AG10803 (cell line): ENCODE measurements at regions not wholly inside any gene's neighbourhood (a gene's known extent, or its start where the extent isn't known, plus 50 kb on each side); places are given as distances from the start of the nearest gene placed in this dataset.

Source experiments
- DNase-seq: peaks from one replicate; pipeline ENCODE4 v3.0.0; 2010; ENCODE audit warnings: low read depth
- H3K4me3 ChIP-seq: 2 replicates; pipeline ENCODE4 v1.5.1; 2011; ENCODE audit warnings: mild to moderate bottlenecking, low read length, control low read depth
- TF ChIP-seq, protein P1 (sequence below): conservative IDR thresholded peaks from 2 replicates; pipeline ENCODE4 v1.5.1; 2011; ENCODE audit warnings: mild to moderate bottlenecking, low read length, control low read depth, inconsistent platforms

DNA sequence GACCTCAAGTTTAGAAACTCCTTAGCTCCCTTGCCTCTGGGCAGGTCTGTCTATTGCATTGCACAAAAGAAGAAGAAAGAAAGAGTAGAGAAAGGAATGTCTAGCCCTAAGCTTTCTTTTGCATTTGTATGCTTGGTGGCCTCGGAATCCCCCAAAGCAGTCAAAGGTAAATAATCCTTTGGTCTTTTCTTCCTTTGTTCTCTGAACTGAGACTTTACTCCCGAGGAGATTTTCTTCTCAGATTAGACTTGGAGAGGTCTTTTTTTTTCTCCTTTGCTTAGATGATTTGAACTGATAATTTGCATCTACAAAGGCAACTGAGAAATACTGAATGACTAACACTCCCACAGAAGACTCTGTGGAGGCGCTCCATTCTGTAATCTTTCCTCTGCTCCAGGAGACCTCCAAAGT lies 93.2 kb downstream of the AKR1D1 start:
- no peak overlapping the region for H3K4me3 ChIP-seq
- DNase-seq: no peak
- TF ChIP-seq, protein P1, sequence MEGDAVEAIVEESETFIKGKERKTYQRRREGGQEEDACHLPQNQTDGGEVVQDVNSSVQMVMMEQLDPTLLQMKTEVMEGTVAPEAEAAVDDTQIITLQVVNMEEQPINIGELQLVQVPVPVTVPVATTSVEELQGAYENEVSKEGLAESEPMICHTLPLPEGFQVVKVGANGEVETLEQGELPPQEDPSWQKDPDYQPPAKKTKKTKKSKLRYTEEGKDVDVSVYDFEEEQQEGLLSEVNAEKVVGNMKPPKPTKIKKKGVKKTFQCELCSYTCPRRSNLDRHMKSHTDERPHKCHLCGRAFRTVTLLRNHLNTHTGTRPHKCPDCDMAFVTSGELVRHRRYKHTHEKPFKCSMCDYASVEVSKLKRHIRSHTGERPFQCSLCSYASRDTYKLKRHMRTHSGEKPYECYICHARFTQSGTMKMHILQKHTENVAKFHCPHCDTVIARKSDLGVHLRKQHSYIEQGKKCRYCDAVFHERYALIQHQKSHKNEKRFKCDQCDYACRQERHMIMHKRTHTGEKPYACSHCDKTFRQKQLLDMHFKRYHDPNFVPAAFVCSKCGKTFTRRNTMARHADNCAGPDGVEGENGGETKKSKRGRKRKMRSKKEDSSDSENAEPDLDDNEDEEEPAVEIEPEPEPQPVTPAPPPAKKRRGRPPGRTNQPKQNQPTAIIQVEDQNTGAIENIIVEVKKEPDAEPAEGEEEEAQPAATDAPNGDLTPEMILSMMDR: no peak

DNA sequence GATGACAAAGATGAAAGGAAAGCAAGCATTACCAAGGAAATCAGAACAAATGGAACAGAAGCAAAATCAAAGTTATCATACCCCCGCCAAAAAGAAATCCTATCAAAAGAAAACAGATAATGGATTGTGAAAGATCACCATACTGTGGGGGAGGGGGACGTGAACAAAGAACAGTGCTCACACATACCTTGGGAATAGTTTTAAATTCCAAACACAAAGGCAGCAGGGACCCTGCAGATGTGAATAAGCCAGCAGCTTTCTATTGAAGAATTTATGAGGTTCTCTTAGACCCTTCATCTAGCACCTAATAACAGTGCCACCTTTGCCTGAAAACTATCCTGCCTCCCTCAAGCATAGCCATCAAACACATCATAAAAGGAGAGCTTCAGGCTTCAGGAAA lies 94.0 kb downstream of the AKR1D1 start:
- no peak overlapping the region for H3K4me3 ChIP-seq
- no peak for DNase-seq
- TF ChIP-seq, protein P1: no peak

DNA sequence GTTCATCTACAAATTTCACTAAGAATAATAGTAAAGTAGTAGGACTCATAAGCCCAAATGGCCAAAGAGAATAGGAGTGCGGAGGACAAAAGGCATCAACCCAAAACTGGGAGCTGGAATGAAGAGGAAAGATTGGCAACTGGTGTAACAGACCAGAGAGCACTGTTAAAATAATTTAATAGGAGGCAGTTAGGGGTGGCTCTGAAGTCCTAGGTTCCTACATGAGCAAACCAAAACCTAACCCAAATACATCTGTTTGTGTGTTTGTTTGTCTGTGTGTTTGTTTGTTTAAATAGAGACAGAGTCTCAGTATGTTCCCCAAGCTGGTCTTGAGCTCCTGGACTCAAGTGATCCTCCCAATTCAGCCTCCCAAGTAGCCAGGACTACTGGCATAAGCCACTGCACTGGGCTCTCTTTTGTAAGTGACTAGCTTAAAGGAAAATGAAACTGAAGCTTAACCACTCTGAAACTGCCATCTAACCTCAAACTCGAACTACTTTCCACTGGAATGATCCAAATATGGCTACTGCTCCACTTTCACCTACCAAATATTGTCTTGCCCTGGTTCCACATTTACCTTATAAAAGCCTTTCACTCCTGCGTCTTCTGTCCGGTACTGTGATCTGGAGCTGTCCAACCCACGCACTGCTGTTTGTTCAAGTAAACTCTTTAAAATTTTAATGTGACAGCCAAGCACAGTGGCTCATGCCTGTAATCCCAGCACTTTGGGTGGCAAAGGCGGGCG lies 94.9 kb downstream of the AKR1D1 start:
- TF ChIP-seq, protein P1: no peak
- no peak for DNase-seq
- no peak overlapping the region for H3K4me3 ChIP-seq

DNA sequence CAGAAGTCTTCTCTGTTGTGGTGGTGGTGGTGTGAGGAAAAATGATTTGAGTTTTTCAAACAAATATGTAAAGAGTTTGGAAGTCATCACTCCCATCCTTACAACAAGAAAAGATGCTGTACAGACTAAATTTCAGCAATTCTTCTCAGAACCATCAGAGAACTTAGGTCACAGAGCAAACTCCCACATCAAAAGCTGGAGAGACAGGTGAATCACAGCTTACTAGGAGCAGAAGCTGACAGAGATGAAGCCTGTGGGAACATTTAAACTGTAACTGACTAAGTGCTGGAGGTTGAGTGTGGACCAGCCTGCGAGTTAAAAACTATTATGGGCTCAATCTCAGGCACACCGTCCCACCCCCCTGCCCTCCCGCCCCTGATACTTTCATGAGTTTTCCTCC lies 97.3 kb downstream of the AKR1D1 start:
- no peak for DNase-seq
- no peak overlapping the region for H3K4me3 ChIP-seq
- TF ChIP-seq, protein P1: no peak

DNA sequence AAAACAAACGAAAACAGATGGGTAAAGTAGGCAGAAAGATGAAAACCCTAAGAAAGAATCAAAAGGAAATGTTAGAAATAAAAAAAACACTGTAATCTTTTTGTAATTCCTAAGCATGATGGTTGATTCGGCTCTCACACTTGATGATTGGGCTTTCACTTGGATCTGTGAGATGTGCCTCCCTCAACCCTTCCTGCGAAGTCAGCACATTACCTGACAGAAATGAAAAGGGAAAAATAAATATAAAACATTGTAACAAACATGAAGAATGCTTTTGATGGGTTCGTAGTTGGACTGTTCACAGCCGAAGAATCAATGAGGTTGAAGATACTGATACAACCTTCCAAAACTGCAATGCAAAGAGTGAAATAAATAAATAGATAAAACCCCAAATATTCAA lies 99.8 kb downstream of the AKR1D1 start:
- TF ChIP-seq, protein P1: no peak
- no peak overlapping the region for H3K4me3 ChIP-seq
- no peak for DNase-seq

DNA sequence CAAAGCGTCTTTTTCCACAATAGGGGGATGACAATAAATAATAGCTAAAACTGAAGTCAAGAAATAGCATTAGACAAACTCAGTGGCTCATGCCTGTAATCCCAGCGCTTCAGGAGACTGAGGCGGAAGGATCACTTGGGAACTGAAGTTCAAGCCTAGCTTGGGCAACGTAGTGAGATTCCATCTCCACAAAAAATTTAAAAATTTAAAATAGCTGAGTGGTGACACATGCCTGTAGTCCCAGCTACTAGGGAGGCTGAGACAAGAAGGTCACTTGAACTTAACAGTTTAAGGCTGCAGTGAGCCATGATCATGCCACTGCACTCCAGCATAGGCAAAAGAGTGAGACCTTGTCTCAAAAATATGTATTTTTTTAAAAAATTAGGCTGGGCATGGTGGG lies 107.9 kb downstream of the AKR1D1 start:
- TF ChIP-seq, protein P1: no peak
- DNase-seq: no peak
- H3K4me3 ChIP-seq: no peak overlapping the region

DNA sequence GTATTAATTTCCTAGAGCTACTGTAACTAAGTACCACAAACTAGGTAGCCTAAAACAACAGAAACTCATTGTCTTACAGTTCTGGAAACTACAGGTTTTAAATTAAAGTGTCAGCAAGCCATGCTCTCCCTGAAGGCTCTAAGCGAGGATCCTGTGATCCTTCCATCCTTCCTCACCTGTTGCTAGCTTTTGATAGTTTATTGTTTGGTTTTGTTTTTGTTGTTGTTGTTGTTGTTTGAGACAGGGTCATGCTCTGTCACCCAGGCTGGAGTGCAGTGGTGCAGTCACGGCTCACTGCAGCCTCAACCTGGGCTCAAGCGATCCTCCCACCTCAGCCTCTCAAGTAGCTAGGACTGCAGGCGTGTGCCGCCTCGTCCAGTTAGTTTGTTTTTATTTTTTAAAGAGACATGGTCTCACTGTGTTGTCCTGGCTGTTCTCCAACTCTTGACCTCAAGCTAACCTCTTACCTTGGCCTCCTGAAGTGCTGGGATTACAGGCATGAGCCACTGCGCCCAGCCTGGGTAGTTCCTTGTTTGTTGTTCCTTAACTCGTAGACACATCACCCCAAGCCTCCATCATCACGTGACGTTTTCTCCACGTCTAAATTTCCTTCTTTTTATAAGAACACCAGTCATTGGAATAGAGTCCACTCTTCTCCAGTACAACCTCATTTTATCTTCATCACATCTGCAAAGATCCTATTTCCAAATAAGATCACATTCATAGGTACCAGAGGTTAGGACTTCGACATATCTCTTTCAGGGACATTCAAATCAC lies 109.1 kb downstream of the AKR1D1 start:
- no peak for DNase-seq
- H3K4me3 ChIP-seq: no peak overlapping the region
- TF ChIP-seq, protein P1: no peak
